ENCODE measurements at regions not wholly inside any gene's neighbourhood (a gene's known extent, or its start where the extent isn't known, plus 50 kb on each side); places are given as distances from the start of the nearest gene placed in this dataset.

DNA sequence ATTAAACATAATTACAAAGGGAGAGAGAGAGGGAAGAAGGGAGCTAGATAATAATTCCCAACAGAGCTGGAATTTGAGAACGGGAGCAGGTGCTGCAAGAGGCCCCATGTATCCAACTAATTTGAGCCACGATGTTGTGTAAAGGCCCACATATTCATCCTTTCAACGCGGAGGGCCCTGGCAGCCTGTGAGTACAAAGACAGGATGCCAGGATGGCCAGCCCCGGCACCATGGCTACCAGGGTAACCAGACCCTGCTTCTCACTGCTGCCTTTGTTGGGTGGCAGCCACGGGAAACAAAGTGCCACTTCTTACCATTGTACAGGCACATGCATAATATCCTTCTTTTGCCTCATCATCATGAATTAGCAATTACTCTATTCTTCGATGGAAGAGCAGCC, 492.0 kb upstream of the NRSN1 start:
- TF ChIP-seq GATA3 (IDR thresholded peaks at IDR 0.05; ENCODE audit: low read depth, low read length) (no peak), GATA2 (IDR thresholded peaks at IDR 0.05; ENCODE audit: low read depth, low read length) (no peak)
